ENCODE measurements at regions not wholly inside any gene's neighbourhood (a gene's known extent, or its start where the extent isn't known, plus 50 kb on each side); places are given as distances from the start of the nearest gene placed in this dataset.
A peak's percentile ranks its signal among the peaks of the same experiment; 100 is the strongest.

GRCh38 chr4:81580346-81580993, 108.8 kb upstream of the RASGEF1B start:
- Histone ChIP-seq H3F3A (ENCODE audit: insufficient read depth, low read length) (no peaks in the 10 kb centered on the region), H3K4me2 (ENCODE audit: low read length) (no peak overlapping the region), H3K27me3 (ENCODE audit: insufficient read depth, low read length) (no peaks in the 10 kb centered on the region), H2AFZ (ENCODE audit: low read length) (no peak overlapping the region), H3K9me3 (ENCODE audit: low read length) (no peaks in the 10 kb centered on the region), H3K9me2 (ENCODE audit: low read depth, low read length) (no peaks in the 10 kb centered on the region), H3K4me3 (ENCODE audit: low read depth, low read length, poor library complexity, severe bottlenecking) (no peak overlapping the region), H3K9ac (ENCODE audit: low read length) (no peak overlapping the region), H3K4me1 (ENCODE audit: insufficient read depth, low read length, severe bottlenecking) (peaks cover 12% of the 10 kb centered on the region), H3K79me2 (ENCODE audit: insufficient read depth, low read length) (no peaks in the 10 kb centered on the region), H3K36me3 (ENCODE audit: insufficient read depth, low read length) (no peaks in the 10 kb centered on the region), H3K27ac (ENCODE audit: low read depth, low read length, poor library complexity, severe bottlenecking) (no peak overlapping the region), H4K20me1 (ENCODE audit: insufficient read depth, low read length) (no peaks in the 10 kb centered on the region)
- TF ChIP-seq CTCF (IDR thresholded peaks at IDR 0.05; ENCODE audit: low read length) (no peak), EZH2 (IDR thresholded peaks at IDR 0.05; ENCODE audit: borderline replicate concordance, low read length) (no peak)

GRCh38 chr4:81577392-81577791, 105.7 kb upstream of the RASGEF1B start:
- Histone ChIP-seq H2AFZ (ENCODE audit: low read length) (no peak overlapping the region), H3K9me2 (ENCODE audit: low read depth, low read length) (no peaks in the 10 kb centered on the region), H3K4me2 (ENCODE audit: low read length) (peak overlapping the region; percentile 18; the same call in 1 of the 2 replicates), H3K79me2 (ENCODE audit: insufficient read depth, low read length) (no peaks in the 10 kb centered on the region), H3K9ac (ENCODE audit: low read length) (no peak overlapping the region), H3K9me3 (ENCODE audit: low read length) (no peaks in the 10 kb centered on the region), H3K36me3 (ENCODE audit: insufficient read depth, low read length) (no peaks in the 10 kb centered on the region), H3K27me3 (ENCODE audit: insufficient read depth, low read length) (no peaks in the 10 kb centered on the region), H4K20me1 (ENCODE audit: insufficient read depth, low read length) (no peaks in the 10 kb centered on the region), H3F3A (ENCODE audit: insufficient read depth, low read length) (no peaks in the 10 kb centered on the region), H3K27ac (ENCODE audit: low read depth, low read length, poor library complexity, severe bottlenecking) (no peak overlapping the region), H3K4me1 (ENCODE audit: insufficient read depth, low read length, severe bottlenecking) (peaks cover 26% of the 10 kb centered on the region), H3K4me3 (ENCODE audit: low read depth, low read length, poor library complexity, severe bottlenecking) (no peak overlapping the region)
- TF ChIP-seq EZH2 (IDR thresholded peaks at IDR 0.05; ENCODE audit: borderline replicate concordance, low read length) (no peak), CTCF (IDR thresholded peaks at IDR 0.05; ENCODE audit: low read length) (no peak)

GRCh38 chr4:81574991-81575390, 103.3 kb upstream of the RASGEF1B start:
- H3K79me2 ChIP-seq (ENCODE audit: insufficient read depth, low read length) = no peaks in the 10 kb centered on the region
- no peak overlapping the region for H3K27ac ChIP-seq (ENCODE audit: low read depth, low read length, poor library complexity, severe bottlenecking)
- peaks cover 33% of the 10 kb centered on the region for H3K4me1 ChIP-seq (ENCODE audit: insufficient read depth, low read length, severe bottlenecking)
- no peak overlapping the region for H3K4me2 ChIP-seq (ENCODE audit: low read length)
- no peaks in the 10 kb centered on the region for H3K9me3 ChIP-seq (ENCODE audit: low read length)
- no peaks in the 10 kb centered on the region for H4K20me1 ChIP-seq (ENCODE audit: insufficient read depth, low read length)
- no peak overlapping the region for H3K4me3 ChIP-seq (ENCODE audit: low read depth, low read length, poor library complexity, severe bottlenecking)
- H3K9me2 ChIP-seq (ENCODE audit: low read depth, low read length) = no peaks in the 10 kb centered on the region
- no peaks in the 10 kb centered on the region for H3K27me3 ChIP-seq (ENCODE audit: insufficient read depth, low read length)
- no peaks in the 10 kb centered on the region for H3K36me3 ChIP-seq (ENCODE audit: insufficient read depth, low read length)
- TF ChIP-seq CTCF (IDR thresholded peaks at IDR 0.05; ENCODE audit: low read length) = no peak
- TF ChIP-seq EZH2 (IDR thresholded peaks at IDR 0.05; ENCODE audit: borderline replicate concordance, low read length) = no peak
- H2AFZ ChIP-seq (ENCODE audit: low read length) = no peak overlapping the region
- no peak overlapping the region for H3K9ac ChIP-seq (ENCODE audit: low read length)
- H3F3A ChIP-seq (ENCODE audit: insufficient read depth, low read length) = no peaks in the 10 kb centered on the region

Data from OCI-LY1 (cell line).